IMR-90 (cell line): ENCODE measurements at regions not wholly inside any gene's neighbourhood (a gene's known extent, or its start where the extent isn't known, plus 50 kb on each side); places are given as distances from the start of the nearest gene placed in this dataset.

ENCODE experiments used
- ATAC-seq: fragments of 200-7000 bp; cut with Tn5 transposase; 2 replicates; pipeline ENCODE4 v1.9.1; 2020; ENCODE audit warnings: low read depth, mild to moderate bottlenecking, moderate library complexity
- BruUV-seq: library from RNA; stranded (reverse); fragments of 400-500 nt; replicated peaks from 2 replicates; lab custom pipeline; 2021; lab: Mats Ljungman, UMichigan
- CTCF ChIA-PET: fragments of 300-600 bp; formaldehyde crosslinking; extraction: SDS; loops from one replicate; lab custom pipeline; 2021; ENCODE audit warnings: antibody characterized with exemption; lab: Yijun Ruan, JAX
- POLR2A ChIA-PET: fragments of 300-600 bp; sonication (Branson Sonifier 250); formaldehyde crosslinking; loops from one replicate; lab custom pipeline; 2022; ENCODE audit warnings: antibody characterized with exemption; ENCODE audit not compliant: unreplicated experiment; lab: Charles Lee
- DNase-seq: peaks from one replicate; pipeline ENCODE4 v3.0.0; 2013
- H2AFZ ChIP-seq: replicated peaks from 2 replicates; pipeline ENCODE3; 2013; ENCODE audit warnings: low read length, mild to moderate bottlenecking; ENCODE audit not compliant: poor library complexity
- H2AK5ac ChIP-seq: 2 replicates; pipeline ENCODE4 v1.6.1; 2013; ENCODE audit warnings: low read depth, low read length, inconsistent platforms
- H2AK9ac ChIP-seq: replicated peaks from 2 replicates; pipeline ENCODE3; 2013; ENCODE audit warnings: mild to moderate bottlenecking, low read depth, low read length, moderate library complexity; ENCODE audit not compliant: poor library complexity
- H2BK120ac ChIP-seq: 2 replicates; pipeline ENCODE4 v1.6.1; 2013; ENCODE audit warnings: low read depth, low read length, inconsistent platforms
- H2BK15ac ChIP-seq: 3 replicates; pipeline ENCODE4 v1.6.1; 2013; ENCODE audit warnings: low read depth, low read length, inconsistent platforms
- H2BK20ac ChIP-seq: 2 replicates; pipeline ENCODE4 v1.6.1; 2013; ENCODE audit warnings: low read depth, mild to moderate bottlenecking, inconsistent platforms, low read length, moderate library complexity
- H2BK5ac ChIP-seq: 2 replicates; pipeline ENCODE4 v1.6.1; 2013; ENCODE audit warnings: mild to moderate bottlenecking, low read depth, low read length, inconsistent platforms; ENCODE audit not compliant: poor library complexity, severe bottlenecking
- H3K14ac ChIP-seq: replicated peaks from 2 replicates; pipeline ENCODE4 v1.6.1; 2013; ENCODE audit warnings: low read depth, low read length, inconsistent platforms
- H3K18ac ChIP-seq: 2 replicates; pipeline ENCODE4 v1.6.1; 2013; ENCODE audit warnings: low read depth, low read length, control low read depth
- H3K23ac ChIP-seq: 2 replicates; pipeline ENCODE4 v1.6.1; 2013; ENCODE audit warnings: low read depth, low read length, inconsistent platforms
- H3K27ac ChIP-seq: 2 replicates; pipeline ENCODE4 v1.5.1; 2013; ENCODE audit warnings: mild to moderate bottlenecking, control low read depth, low read length; ENCODE audit not compliant: insufficient read depth
- H3K27me3 ChIP-seq: 2 replicates; pipeline ENCODE4 v1.6.1; 2013; ENCODE audit warnings: low read length; ENCODE audit not compliant: control insufficient read depth, insufficient read depth
- H3K36me3 ChIP-seq: 2 replicates; pipeline ENCODE4 v1.6.1; 2013; ENCODE audit warnings: low read length, mixed read lengths; ENCODE audit not compliant: control insufficient read depth, insufficient read depth
- H3K4ac ChIP-seq: 2 replicates; pipeline ENCODE4 v1.6.1; 2013; ENCODE audit warnings: low read depth, low read length, inconsistent platforms
- H3K4me1 ChIP-seq: 2 replicates; pipeline ENCODE4 v1.6.1; 2013; ENCODE audit warnings: low read length, mixed read lengths; ENCODE audit not compliant: control insufficient read depth, insufficient read depth
- H3K4me2 ChIP-seq: 2 replicates; pipeline ENCODE4 v1.6.1; 2013; ENCODE audit warnings: low read depth, mild to moderate bottlenecking, control low read depth, low read length, moderate library complexity
- H3K4me3 ChIP-seq: 2 replicates; pipeline ENCODE4 v1.5.1; 2013; ENCODE audit warnings: low read depth, mild to moderate bottlenecking, control low read depth, low read length, moderate library complexity; ENCODE audit not compliant: insufficient read depth
- H3K56ac ChIP-seq: 2 replicates; pipeline ENCODE4 v1.6.1; 2013; ENCODE audit warnings: low read length, inconsistent platforms; ENCODE audit not compliant: insufficient read depth; ENCODE audit errors: extremely low read depth
- H3K79me1 ChIP-seq, 2 experiments: 2 replicates each; pipeline ENCODE4 v1.6.1; 2013; ENCODE audit warnings: low read length in 2 of 2, inconsistent platforms in 1 of 2, low read depth in 1 of 2
- H3K9ac ChIP-seq: 2 replicates; pipeline ENCODE4 v1.6.1; 2013; ENCODE audit warnings: low read depth, low read length, control low read depth
- H3K9me1 ChIP-seq: 2 replicates; pipeline ENCODE4 v1.6.1; 2013; ENCODE audit warnings: low read length, inconsistent platforms; ENCODE audit not compliant: insufficient read depth
- H3K9me3 ChIP-seq: 2 replicates; pipeline ENCODE4 v1.6.1; 2013; ENCODE audit warnings: low read length; ENCODE audit not compliant: control insufficient read depth, insufficient read depth
- H4K20me1 ChIP-seq: 2 replicates; pipeline ENCODE4 v1.6.1; 2013; ENCODE audit warnings: low read length, inconsistent platforms; ENCODE audit not compliant: insufficient read depth
- H4K5ac ChIP-seq: 2 replicates; pipeline ENCODE4 v1.6.1; 2013; ENCODE audit warnings: mild to moderate bottlenecking, low read depth, low read length, control low read depth
- H4K8ac ChIP-seq, 2 experiments: 2 replicates each; pipeline ENCODE4 v1.6.1; 2013; ENCODE audit warnings: low read depth in 2 of 2, low read length in 2 of 2, control low read depth in 1 of 2, inconsistent platforms in 1 of 2
- H4K91ac ChIP-seq: 2 replicates; pipeline ENCODE4 v1.6.1; 2013; ENCODE audit warnings: low read depth, low read length, inconsistent platforms; ENCODE audit not compliant: insufficient read depth
- CEBPB ChIP-seq: IDR thresholded peaks from 2 replicates; pipeline ENCODE4 v1.6.1; 2012; ENCODE audit warnings: low read depth, low read length, improper control_type of control experiment
- CHD1 ChIP-seq: IDR thresholded peaks from 2 replicates; pipeline ENCODE4 v1.6.1; 2012; ENCODE audit warnings: low read depth, low read length, improper control_type of control experiment
- CTCF ChIP-seq: conservative IDR thresholded peaks from 2 replicates; pipeline ENCODE4 v1.5.1; 2012; ENCODE audit warnings: mild to moderate bottlenecking, low read depth, low read length, improper control_type of control experiment
- FOS ChIP-seq: fragments of 150-350 bp; IDR thresholded peaks from 2 replicates; pipeline ENCODE4 v1.6.1; 2016; ENCODE audit warnings: low read depth, low read length
- MAFK ChIP-seq: IDR thresholded peaks from 2 replicates; pipeline ENCODE4 v1.6.1; 2012; ENCODE audit warnings: low read depth, low read length, improper control_type of control experiment
- MAZ ChIP-seq: IDR thresholded peaks from 2 replicates; pipeline ENCODE4 v1.6.1; 2012; ENCODE audit warnings: low read depth, mild to moderate bottlenecking, low read length, improper control_type of control experiment, moderate library complexity, borderline replicate concordance
- NFE2L2 ChIP-seq: fragments of 150-350 bp; IDR thresholded peaks from 2 replicates; pipeline ENCODE4 v1.6.1; 2016; ENCODE audit warnings: low read depth, mild to moderate bottlenecking, low read length
- RCOR1 ChIP-seq: IDR thresholded peaks from 2 replicates; pipeline ENCODE4 v1.6.1; 2012; ENCODE audit warnings: mild to moderate bottlenecking, low read length, improper control_type of control experiment; ENCODE audit not compliant: insufficient replicate concordance
- USF2 ChIP-seq: fragments of 150-350 bp; IDR thresholded peaks from 2 replicates; pipeline ENCODE4 v1.6.1; 2017; ENCODE audit warnings: mild to moderate bottlenecking, antibody characterized with exemption, low read length, low read depth
- WGBS, 2 experiments: methylation state at CpG; one replicate each; pipeline versions ENCODE4 v1.1.5 to v1.1.7; 2013; ENCODE audit warnings: missing lambda C conversion rate in 2 of 2; ENCODE audit not compliant: insufficient read length in 1 of 2; ENCODE audit errors: extremely low coverage in 2 of 2; 5-methylcytosine and 5-hydroxymethylcytosine counted together
- dilution Hi-C: fragments of 300-500 bp; cut with HindIII; formaldehyde crosslinking; loops from one replicate; pipeline ENCODE4 v1.14.3; 2018; ENCODE audit warnings: low sequenced_read_pairs; ENCODE audit not compliant: unreplicated experiment
- in situ Hi-C: fragments of 300-500 bp; cut with MboI; formaldehyde crosslinking; loops from 3 replicates; pipeline ENCODE4 v1.14.3; 2019; ENCODE audit warnings: low sequenced_read_pairs, inconsistent platforms, mixed read lengths
- intact Hi-C: fragments of 100-400 bp; cut with micrococcal nuclease; formaldehyde crosslinking; loops from 2 replicates; pipeline ENCODE4 v1.10.0; 2022

GRCh38 chr2:175568109-175568730 is 386.7 kb upstream of the ATP5MC3 start:
- H3K14ac ChIP-seq = no peak overlapping the region
- H2BK20ac ChIP-seq = no peak overlapping the region
- peak overlapping the region; percentile 54 for H3K4me2 ChIP-seq
- H3K36me3 ChIP-seq = no peaks in the 10 kb centered on the region
- CTCF ChIA-PET = no interaction called here
- no peak for TF ChIP-seq RCOR1
- TF ChIP-seq CTCF = no peak
- TF ChIP-seq MAFK = no peak
- TF ChIP-seq USF2 = no peak
- no peak for TF ChIP-seq CEBPB
- TF ChIP-seq NFE2L2 = no peak
- no peak for TF ChIP-seq FOS
- TF ChIP-seq CHD1 = no peak
- TF ChIP-seq MAZ = no peak
- no peaks in the 10 kb centered on the region for H3K27me3 ChIP-seq
- intact Hi-C loops (no loop called here), dilution Hi-C loops (no loop called here), in situ Hi-C loops (no loop called here)
- no peak overlapping the region for H2BK5ac ChIP-seq
- no peak overlapping the region for H2BK120ac ChIP-seq
- H3K56ac ChIP-seq = no peak overlapping the region
- no peak overlapping the region for H4K8ac ChIP-seq
- H3K27ac ChIP-seq = no peak overlapping the region
- H2AK9ac ChIP-seq = no peak overlapping the region
- H3K9me1 ChIP-seq = no peaks in the 10 kb centered on the region
- no peak overlapping the region for H3K18ac ChIP-seq
- no peak overlapping the region for H2BK15ac ChIP-seq
- H2AFZ ChIP-seq = no peak overlapping the region
- H3K4me1 ChIP-seq = no peaks in the 10 kb centered on the region
- H3K9me3 ChIP-seq = no peaks in the 10 kb centered on the region
- H3K4ac ChIP-seq = no peak overlapping the region
- H3K23ac ChIP-seq = no peak overlapping the region
- H2AK5ac ChIP-seq = no peak overlapping the region
- ATAC-seq (no peak), DNase-seq (no peak)
- no peak overlapping the region for H4K5ac ChIP-seq
- H3K9ac ChIP-seq = no peak overlapping the region
- POLR2A ChIA-PET = no interaction called here
- no TSS peak for BruUV-seq
- H3K79me1 ChIP-seq = no peaks in the 10 kb centered on the region
- no peak overlapping the region for H3K4me3 ChIP-seq
- H4K20me1 ChIP-seq = no peaks in the 10 kb centered on the region
- 65% methylated on average over 4 of the region's 9 CpGs; no CpG with 5 or more reads in 1 of the 2 experiments for WGBS, 2 experiments
- no peak overlapping the region for H4K91ac ChIP-seq
